ENCODE measurements at regions not wholly inside any gene's neighbourhood (a gene's known extent, or its start where the extent isn't known, plus 50 kb on each side); places are given as distances from the start of the nearest gene placed in this dataset.

GRCh38 chr16:35370617-35371016, 1911.2 kb downstream of the TP53TG3F start:
- TF ChIP-seq REST (IDR thresholded peaks at IDR 0.05; ENCODE audit: insufficient read depth in 1 of 2, low read depth in 2 of 2, low read length in 1 of 2) (no peak), CTCF (IDR thresholded peaks at IDR 0.05) (no peak)

All from Panc1 (cell line).